Psoas muscle (tissue), 7 donors: ENCODE measurements at regions not wholly inside any gene's neighbourhood (a gene's known extent, or its start where the extent isn't known, plus 50 kb on each side); places are given as distances from the start of the nearest gene placed in this dataset.

Source experiments
- ATAC-seq, 4 donors: fragments of 200-7000 bp; cut with Tn5 transposase; one replicate each; pipeline ENCODE4 v1.9.1; 2020; ENCODE audit warnings: moderate library complexity in 3 of 4, mild to moderate bottlenecking in 2 of 4
- DNase-seq, 2 donors: peaks; one replicate each; pipeline ENCODE4 v3.0.0-alpha.2; 2020
- H3K27ac ChIP-seq: fragments of 200-600 bp; one replicate; pipeline ENCODE4 v1.8.0; 2022
- H3K27me3 ChIP-seq, 3 donors: fragments of 200-600 bp in 1 of 3; one replicate each; pipeline versions ENCODE4 v1.6.1 to v1.8.0; 2013 to 2022; ENCODE audit warnings: low read length in 2 of 3, mild to moderate bottlenecking in 2 of 3, moderate library complexity in 1 of 3; ENCODE audit not compliant: insufficient read depth in 3 of 3
- H3K36me3 ChIP-seq, 2 donors: fragments of 200-600 bp in 1 of 2; one replicate each; pipeline versions ENCODE4 v1.6.1 to v1.8.0; 2013 to 2022; ENCODE audit warnings: low read depth in 1 of 2, mild to moderate bottlenecking in 1 of 2, moderate library complexity in 1 of 2; ENCODE audit not compliant: insufficient read depth in 1 of 2
- H3K4me1 ChIP-seq: fragments of 200-600 bp; one replicate; pipeline ENCODE4 v1.8.0; 2022
- H3K4me3 ChIP-seq: fragments of 200-600 bp; one replicate; pipeline ENCODE4 v1.8.0; 2022; ENCODE audit warnings: mild to moderate bottlenecking
- H3K9me3 ChIP-seq: fragments of 200-600 bp; one replicate; pipeline ENCODE4 v1.8.0; 2022
- CTCF ChIP-seq: fragments of 200-600 bp; IDR thresholded peaks from one replicate; pipeline ENCODE4 v1.8.0; 2022; ENCODE audit warnings: antibody characterized with exemption
- WGBS, 3 donors: extraction: QIAGEN DNeasy Blood & Tissue Kit; methylation state at CpG; one replicate each; pipeline versions ENCODE4 v1.1.6 to v1.1.7; 2013; 5-methylcytosine and 5-hydroxymethylcytosine counted together
- intact Hi-C, 2 donors: fragments of 100-400 bp; cut with DNase I; formaldehyde crosslinking; loops; one replicate each; pipeline versions ENCODE4 v1.11.0 to v1.14.2; 2022
- donor health status: healthy with polysubstance abuse.
- donor health status: DM: no; HTN: no; CAD: no; lungs with moderate emphysema.
- donor health status: Bipolar disorder and iron deficiency.
- donor health status: healthy.
- donor health status: DM: yes; HTN: yes; CAD: no.
- donor health status: DM: no; HTN: no; CAD: no.
- donor health status: DM: yes; HTN: yes; CAD: no.

GRCh38 chr9:34830068-34830467 is 120.1 kb upstream of the CCL21 start:
- no peak for DNase-seq
- H3K9me3 ChIP-seq, result no peaks in the 10 kb centered on the region
- no peaks in the 10 kb centered on the region for H3K36me3 ChIP-seq
- H3K4me3 ChIP-seq, result no peak overlapping the region
- H3K27ac ChIP-seq, result no peak overlapping the region
- no peak for ATAC-seq
- no peaks in the 10 kb centered on the region for H3K27me3 ChIP-seq
- no peak for TF ChIP-seq CTCF
- intact Hi-C loops, result no loop called here
- H3K4me1 ChIP-seq, result no peaks in the 10 kb centered on the region
- WGBS, 3 donors, result 68 to 75% (median 74%) methylated on average over 1 of the region's 1 CpG

- DNase-seq (no peak), ATAC-seq (no peak)
- H3K4me3 ChIP-seq, result no peak overlapping the region
- H3K4me1 ChIP-seq, result no peaks in the 10 kb centered on the region
- peaks cover 0 to 3% (median 0%) of the 10 kb centered on the region in 3 donors for H3K27me3 ChIP-seq
- H3K9me3 ChIP-seq, result no peaks in the 10 kb centered on the region
- no peaks in the 10 kb centered on the region for H3K36me3 ChIP-seq
- H3K27ac ChIP-seq, result no peak overlapping the region
- no peak for TF ChIP-seq CTCF
- intact Hi-C loops, result no loop called here
Observed at GRCh38 chr9:34826999-34827538, 117.1 kb upstream of the CCL21 start.

- 29 to 44% (median 30%) methylated on average over 4 of the region's 4 CpGs for WGBS, 3 donors
- Histone ChIP-seq H3K4me3 (no peak overlapping the region), H3K9me3 (no peaks in the 10 kb centered on the region), H3K27ac (no peak overlapping the region), H3K27me3 (peaks cover 0 to 3% (median 0%) of the 10 kb centered on the region in 3 donors), H3K4me1 (no peaks in the 10 kb centered on the region), H3K36me3 (no peaks in the 10 kb centered on the region)
- ATAC-seq (no peak), DNase-seq (no peak)
- no peak for TF ChIP-seq CTCF
- intact Hi-C loops, result no loop called here
Observed at GRCh38 chr9:34825775-34826174, 115.8 kb upstream of the CCL21 start.

- 66 to 77% (median 70%) methylated on average over 4 of the region's 4 CpGs for WGBS, 3 donors
- no peaks in the 10 kb centered on the region for H3K36me3 ChIP-seq
- no peak overlapping the region for H3K27ac ChIP-seq
- DNase-seq (no peak), ATAC-seq (no peak)
- peaks cover 0 to 3% (median 0%) of the 10 kb centered on the region in 3 donors for H3K27me3 ChIP-seq
- H3K4me3 ChIP-seq, result no peak overlapping the region
- no peak for TF ChIP-seq CTCF
- H3K9me3 ChIP-seq, result peaks cover 5% of the 10 kb centered on the region
- H3K4me1 ChIP-seq, result no peaks in the 10 kb centered on the region
- intact Hi-C loops, result no loop called here
Observed at GRCh38 chr9:34823778-34824177, 113.8 kb upstream of the CCL21 start.

- ATAC-seq (no peak), DNase-seq (no peak)
- 64 to 66% (median 66%) methylated on average over 14 of the region's 14 CpGs for WGBS, 3 donors
- Histone ChIP-seq H3K27ac (no peak overlapping the region), H3K36me3 (no peaks in the 10 kb centered on the region), H3K9me3 (peaks cover 15% of the 10 kb centered on the region), H3K4me1 (no peaks in the 10 kb centered on the region), H3K27me3 (peaks cover 4 to 27% (median 13%) of the 10 kb centered on the region in 3 donors), H3K4me3 (no peak overlapping the region)
- intact Hi-C loops, result loop anchor here in 1 of 2 donors (10.0 kb wide), 2 partner anchors 55 to 135 kb away; no protein-coding TSS in a partner anchor
- no peak for TF ChIP-seq CTCF
Observed at GRCh38 chr9:34810187-34810524, 100.2 kb upstream of the CCL21 start.
